Thyroid gland (tissue), 4 donors: ENCODE measurements at regions not wholly inside any gene's neighbourhood (a gene's known extent, or its start where the extent isn't known, plus 50 kb on each side); places are given as distances from the start of the nearest gene placed in this dataset.

ENCODE experiments used
- DNase-seq, 2 donors: peaks; one replicate each; pipeline ENCODE4 v3.0.0-alpha.2; 2019
- H3K27ac ChIP-seq, 3 donors: fragments of 200-600 bp; sonication (generic); 1 replicate in 2 of 3; 2 replicates in 1 of 3; pipeline ENCODE4 v1.5.1; 2016 to 2019; ENCODE audit warnings: mild to moderate bottlenecking in 1 of 3, moderate library complexity in 1 of 3
- H3K27me3 ChIP-seq: fragments of 200-600 bp; sonication (generic); one replicate; pipeline ENCODE4 v1.5.1; 2019
- H3K36me3 ChIP-seq, 2 donors: fragments of 200-600 bp; sonication (generic); one replicate each; pipeline ENCODE4 v1.5.1; 2016 to 2019
- H3K4me1 ChIP-seq, 2 donors: fragments of 200-600 bp; sonication (generic); one replicate each; pipeline ENCODE4 v1.5.1; 2017 to 2019
- H3K4me3 ChIP-seq, 3 donors: fragments of 200-600 bp; sonication (generic); replicated peaks in 1 of 3; 1 replicate in 2 of 3; 2 replicates in 1 of 3; pipeline ENCODE4 v1.5.1; 2016; ENCODE audit warnings: mild to moderate bottlenecking in 1 of 3
- H3K9me3 ChIP-seq: fragments of 200-600 bp; sonication (generic); one replicate; pipeline ENCODE4 v1.5.1; 2017
- POLR2A ChIP-seq, 2 donors: fragments of 450-650 bp; IDR thresholded peaks; one replicate each; pipeline ENCODE4 v1.6.1; 2017; ENCODE audit warnings: antibody characterized with exemption in 2 of 2, mild to moderate bottlenecking in 2 of 2, moderate library complexity in 1 of 2
- WGBS, 2 donors: methylation state at CpG; one replicate each; pipeline ENCODE4 v1.1.5; 2017; 5-methylcytosine and 5-hydroxymethylcytosine counted together
- intact Hi-C: fragments of 100-400 bp; cut with DNase I; formaldehyde crosslinking; loops from one replicate; pipeline ENCODE4 v1.15.1; 2023
- TF ChIP-seq, protein P1 (sequence below), 6 experiments: fragments of 200-600 bp in 3 of 6; fragments of 450-650 bp in 3 of 6; sonication (generic) in 3 of 6; IDR thresholded peaks; one replicate each; pipeline ENCODE4 v1.5.1; 2016 to 2019; ENCODE audit warnings: antibody characterized with exemption in 6 of 6, mild to moderate bottlenecking in 2 of 6, inconsistent platforms in 1 of 6, moderate library complexity in 1 of 6

DNA sequence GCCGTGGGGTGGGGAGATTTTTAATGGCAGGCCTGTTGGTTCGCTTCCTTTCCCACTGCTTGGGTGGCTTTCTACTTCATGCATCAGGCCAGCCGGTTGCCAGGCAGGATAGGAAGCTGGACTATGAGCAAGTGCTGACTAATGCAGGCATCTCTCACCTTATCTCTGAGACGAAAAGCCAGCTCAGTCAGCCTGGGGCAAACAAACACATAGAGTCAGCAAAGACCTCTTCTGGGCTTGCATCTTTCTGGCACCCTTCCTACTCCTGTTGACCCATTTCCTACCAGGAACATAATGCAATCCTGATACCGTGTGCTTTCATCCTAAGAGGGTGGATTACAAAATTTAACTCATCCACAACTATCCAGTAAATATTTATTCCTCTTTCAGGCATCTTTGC lies 416.6 kb upstream of the MEX3C start:
- no peaks in the 10 kb centered on the region for H3K9me3 ChIP-seq
- 51 to 56% methylated on average over 5 of the region's 5 CpGs for WGBS, 2 donors
- no peak for DNase-seq
- no peak overlapping the region for H3K4me3 ChIP-seq
- H3K27me3 ChIP-seq: no peaks in the 10 kb centered on the region
- no peak overlapping the region for H3K27ac ChIP-seq
- TF ChIP-seq, protein P1, sequence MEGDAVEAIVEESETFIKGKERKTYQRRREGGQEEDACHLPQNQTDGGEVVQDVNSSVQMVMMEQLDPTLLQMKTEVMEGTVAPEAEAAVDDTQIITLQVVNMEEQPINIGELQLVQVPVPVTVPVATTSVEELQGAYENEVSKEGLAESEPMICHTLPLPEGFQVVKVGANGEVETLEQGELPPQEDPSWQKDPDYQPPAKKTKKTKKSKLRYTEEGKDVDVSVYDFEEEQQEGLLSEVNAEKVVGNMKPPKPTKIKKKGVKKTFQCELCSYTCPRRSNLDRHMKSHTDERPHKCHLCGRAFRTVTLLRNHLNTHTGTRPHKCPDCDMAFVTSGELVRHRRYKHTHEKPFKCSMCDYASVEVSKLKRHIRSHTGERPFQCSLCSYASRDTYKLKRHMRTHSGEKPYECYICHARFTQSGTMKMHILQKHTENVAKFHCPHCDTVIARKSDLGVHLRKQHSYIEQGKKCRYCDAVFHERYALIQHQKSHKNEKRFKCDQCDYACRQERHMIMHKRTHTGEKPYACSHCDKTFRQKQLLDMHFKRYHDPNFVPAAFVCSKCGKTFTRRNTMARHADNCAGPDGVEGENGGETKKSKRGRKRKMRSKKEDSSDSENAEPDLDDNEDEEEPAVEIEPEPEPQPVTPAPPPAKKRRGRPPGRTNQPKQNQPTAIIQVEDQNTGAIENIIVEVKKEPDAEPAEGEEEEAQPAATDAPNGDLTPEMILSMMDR (IDR thresholded peaks at IDR 0.05): no peak
- TF ChIP-seq POLR2A (IDR thresholded peaks at IDR 0.05): no peak
- peaks cover 0 to 5% of the 10 kb centered on the region in 2 donors for H3K4me1 ChIP-seq
- intact Hi-C loops: no loop called here
- no peaks in the 10 kb centered on the region for H3K36me3 ChIP-seq

DNA sequence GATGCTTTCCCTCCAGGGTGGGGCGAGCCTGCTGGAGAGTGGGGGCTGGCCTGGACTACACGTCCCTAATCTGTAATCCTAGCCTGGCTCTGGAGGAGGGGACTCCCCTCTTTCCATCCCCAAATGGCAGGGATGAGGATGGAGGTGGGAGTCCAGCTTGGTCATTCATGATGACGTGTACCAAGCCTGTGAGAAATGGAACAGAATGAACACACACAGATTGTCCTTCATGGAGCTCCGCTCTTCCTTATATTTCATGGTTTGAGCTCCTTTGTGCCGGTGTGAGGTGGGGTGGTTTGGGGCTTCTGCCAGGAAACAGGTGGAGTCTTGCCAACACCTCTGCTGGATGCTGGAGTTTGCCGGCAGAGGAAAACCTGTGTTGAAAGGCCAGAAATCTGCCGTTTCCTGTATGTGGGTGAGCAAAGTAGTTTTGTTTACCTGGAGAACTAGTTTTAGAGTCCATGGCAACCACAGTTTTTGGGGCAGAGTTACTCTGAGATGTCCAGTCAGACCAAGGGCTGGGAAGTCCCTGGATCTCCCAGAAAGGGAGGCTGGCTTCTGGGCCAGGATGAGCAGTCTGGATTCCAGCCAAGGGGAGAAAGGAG lies 417.6 kb upstream of the MEX3C start:
- H3K27me3 ChIP-seq: no peaks in the 10 kb centered on the region
- intact Hi-C loops: no loop called here
- no peaks in the 10 kb centered on the region for H3K9me3 ChIP-seq
- no peaks in the 10 kb centered on the region for H3K36me3 ChIP-seq
- TF ChIP-seq, protein P1 (IDR thresholded peaks at IDR 0.05): no peak
- no peak for TF ChIP-seq POLR2A (IDR thresholded peaks at IDR 0.05)
- no peak overlapping the region for H3K4me3 ChIP-seq
- peaks cover 0 to 5% of the 10 kb centered on the region in 2 donors for H3K4me1 ChIP-seq
- WGBS, 2 donors: 48 to 59% methylated on average over 7 of the region's 7 CpGs
- H3K27ac ChIP-seq: no peak overlapping the region
- peak in 1 of 2 donors; percentile 5 for DNase-seq

- no peak for TF ChIP-seq POLR2A (IDR thresholded peaks at IDR 0.05)
- TF ChIP-seq, protein P1 (IDR thresholded peaks at IDR 0.05): no peak
- no peak overlapping the region for H3K27ac ChIP-seq
- no peaks in the 10 kb centered on the region for H3K36me3 ChIP-seq
- H3K27me3 ChIP-seq: no peaks in the 10 kb centered on the region
- no peak overlapping the region for H3K4me3 ChIP-seq
- no peaks in the 10 kb centered on the region for H3K9me3 ChIP-seq
- 52 to 68% methylated on average over 4 of the region's 4 CpGs for WGBS, 2 donors
- DNase-seq: no peak
- peaks cover 0 to 5% of the 10 kb centered on the region in 2 donors for H3K4me1 ChIP-seq
- intact Hi-C loops: no loop called here
Observed at GRCh38 chr18:51617167-51617566, 419.7 kb upstream of the MEX3C start.

GRCh38 chr18:51617572-51618260 lies 420.2 kb upstream of the MEX3C start:
- Histone ChIP-seq H3K4me3 (no peak overlapping the region), H3K27ac (no peak overlapping the region), H3K9me3 (no peaks in the 10 kb centered on the region), H3K36me3 (no peaks in the 10 kb centered on the region), H3K4me1 (peaks cover 0 to 5% of the 10 kb centered on the region in 2 donors), H3K27me3 (no peaks in the 10 kb centered on the region)
- 77 to 85% methylated on average over 2 of the region's 2 CpGs for WGBS, 2 donors
- no peak for TF ChIP-seq POLR2A (IDR thresholded peaks at IDR 0.05)
- TF ChIP-seq, protein P1 (IDR thresholded peaks at IDR 0.05): no peak
- no peak for DNase-seq
- intact Hi-C loops: no loop called here

DNA sequence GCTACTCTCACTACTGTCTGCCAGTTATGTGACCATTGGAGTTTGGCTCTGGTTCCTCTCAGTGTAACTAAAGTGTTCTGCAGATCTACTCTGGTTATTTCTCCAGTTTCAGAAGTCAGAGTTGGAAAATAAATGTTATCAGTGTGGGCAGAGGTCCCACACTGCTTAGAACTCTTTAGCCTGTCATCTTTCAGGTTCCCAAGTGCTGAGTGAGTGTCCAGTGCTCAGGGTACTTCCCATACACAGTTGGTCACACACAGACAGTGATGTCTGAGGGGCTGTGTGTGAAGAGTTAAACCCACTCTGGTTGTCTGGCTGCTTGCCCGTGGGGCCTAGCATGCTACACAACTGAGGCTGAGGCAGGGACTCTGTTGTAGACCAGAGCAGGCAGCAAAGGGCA lies 421.8 kb upstream of the MEX3C start:
- no peak overlapping the region for H3K27ac ChIP-seq
- H3K4me1 ChIP-seq: peaks cover 0 to 5% of the 10 kb centered on the region in 2 donors
- H3K27me3 ChIP-seq: no peaks in the 10 kb centered on the region
- no peaks in the 10 kb centered on the region for H3K36me3 ChIP-seq
- 43% methylated on average over 1 of the region's 1 CpG; no CpG with 5 or more reads in 1 of the 2 donors for WGBS, 2 donors
- intact Hi-C loops: no loop called here
- no peak for DNase-seq
- no peak overlapping the region for H3K4me3 ChIP-seq
- TF ChIP-seq POLR2A (IDR thresholded peaks at IDR 0.05): no peak
- TF ChIP-seq, protein P1 (IDR thresholded peaks at IDR 0.05): no peak
- no peaks in the 10 kb centered on the region for H3K9me3 ChIP-seq
